HCT116 (cell line): ENCODE measurements at regions not wholly inside any gene's neighbourhood (a gene's known extent, or its start where the extent isn't known, plus 50 kb on each side); places are given as distances from the start of the nearest gene placed in this dataset.
A peak's percentile ranks its signal among the peaks of the same experiment; 100 is the strongest.

ENCODE experiments used
- ATAC-seq: fragments of 200-7000 bp; cut with Tn5 transposase; 2 replicates; pipeline ENCODE4 v1.9.1; 2020; ENCODE audit warnings: mild to moderate bottlenecking, moderate library complexity
- BruUV-seq: library from RNA; stranded (reverse); fragments of 400-500 nt; replicated peaks from 2 replicates; lab custom pipeline; 2021; lab: Mats Ljungman, UMichigan
- CTCF ChIA-PET: fragments of 300-600 bp; sonication (Branson Sonifier 250); formaldehyde crosslinking; loops from one replicate; lab custom pipeline; 2021; ENCODE audit warnings: antibody characterized with exemption; lab: Charles Lee
- POLR2A ChIA-PET: fragments of 300-600, 350-600 bp; sonication (Branson Sonifier 250); formaldehyde crosslinking; loops from one replicate; lab custom pipeline; 2021; ENCODE audit warnings: antibody characterized with exemption; lab: Charles Lee
- RAD21 ChIA-PET, 2 experiments: fragments of 300-600 bp; sonication (Branson Sonifier 250); formaldehyde crosslinking; loops; one replicate each; lab custom pipeline; 2023; ENCODE audit warnings: low total read pairs in 2 of 2; ENCODE audit not compliant: uncharacterized antibody in 2 of 2, unreplicated experiment in 2 of 2, low non-redundant PET in 1 of 2; lab: Charles Lee
- DNase-seq: peaks from one replicate; pipeline ENCODE4 v3.0.0-alpha.2; 2010; ENCODE audit warnings: low read depth, low spot score
- H2AFZ ChIP-seq: fragments of 200-600 bp; shearing (Covaris generic), sonication (generic); 2 replicates; pipeline ENCODE4 v1.6.1; 2017; ENCODE audit warnings: low read depth, mixed run types, mixed read lengths, antibody characterized with exemption, low read length; ENCODE audit not compliant: poor library complexity, severe bottlenecking
- H3K27ac ChIP-seq: 2 replicates; pipeline ENCODE4 v1.5.1; 2012; ENCODE audit warnings: low read depth, low read length
- H3K27me3 ChIP-seq: fragments of 200-600 bp; sonication (generic); 2 replicates; pipeline ENCODE4 v1.6.1; 2016; ENCODE audit warnings: mixed run types, low read length, mixed read lengths; ENCODE audit not compliant: insufficient read depth
- H3K36me3 ChIP-seq, 2 experiments: fragments of 200-500 bp in 1 of 2; fragments of 200-600 bp in 1 of 2; sonication (Bioruptor generic) in 1 of 2; sonication (generic) in 1 of 2; 2 replicates each; pipeline versions ENCODE4 v1.5.1 to v1.6.1; 2014 to 2016; ENCODE audit warnings: low read length in 2 of 2, inconsistent platforms in 1 of 2, mixed read lengths in 1 of 2, mixed run types in 1 of 2; ENCODE audit not compliant: insufficient read depth in 2 of 2, control insufficient read depth in 1 of 2
- H3K4me1 ChIP-seq, 2 experiments: fragments of 200-600 bp in 1 of 2; sonication (generic) in 1 of 2; 2 replicates each; pipeline versions ENCODE4 v1.5.1 to v1.6.1; 2012 to 2017; ENCODE audit warnings: low read length in 2 of 2, inconsistent platforms in 1 of 2, mild to moderate bottlenecking in 1 of 2, mixed read lengths in 1 of 2, mixed run types in 1 of 2, moderate library complexity in 1 of 2; ENCODE audit not compliant: insufficient read depth in 2 of 2, control insufficient read depth in 1 of 2
- H3K4me2 ChIP-seq: fragments of 200-600 bp; sonication (generic); 2 replicates; pipeline ENCODE4 v1.6.1; 2017; ENCODE audit warnings: mixed run types, low read length, mixed read lengths
- H3K4me3 ChIP-seq, 2 experiments: fragments of 200-600 bp in 1 of 2; sonication (generic) in 1 of 2; replicated peaks in 1 of 2; 2 replicates each; pipeline ENCODE4 v1.5.1; 2011 to 2016; ENCODE audit warnings: low read length in 2 of 2, control low read depth in 1 of 2, low read depth in 1 of 2, mild to moderate bottlenecking in 1 of 2, mixed read lengths in 1 of 2, mixed run types in 1 of 2
- H3K79me2 ChIP-seq: fragments of 200-600 bp; sonication (generic); 2 replicates; pipeline ENCODE4 v1.6.1; 2017; ENCODE audit warnings: mild to moderate bottlenecking, mixed run types, low read length, moderate library complexity, mixed read lengths; ENCODE audit not compliant: insufficient read depth
- H3K9ac ChIP-seq: fragments of 200-600 bp; sonication (generic); 2 replicates; pipeline ENCODE4 v1.6.1; 2016; ENCODE audit warnings: low read length, mixed read lengths
- H3K9me2 ChIP-seq: fragments of 200-600 bp; sonication (generic), shearing (Covaris generic); 2 replicates; pipeline ENCODE4 v1.6.1; 2017; ENCODE audit warnings: mixed run types, mild to moderate bottlenecking, moderate library complexity; ENCODE audit not compliant: insufficient read depth
- H3K9me3 ChIP-seq, 2 experiments: fragments of 200-500 bp in 1 of 2; fragments of 200-600 bp in 1 of 2; sonication (Bioruptor generic) in 1 of 2; sonication (generic) in 1 of 2; 2 replicates each; pipeline ENCODE4 v1.6.1; 2014 to 2017; ENCODE audit warnings: low read length in 2 of 2, mixed read lengths in 2 of 2, inconsistent platforms in 1 of 2, low read depth in 1 of 2, mild to moderate bottlenecking in 1 of 2, mixed run types in 1 of 2, moderate library complexity in 1 of 2; ENCODE audit not compliant: control insufficient read depth in 1 of 2, insufficient read depth in 1 of 2
- H4K20me1 ChIP-seq: fragments of 200-600 bp; sonication (generic), shearing (Covaris generic); 2 replicates; pipeline ENCODE4 v1.6.1; 2017; ENCODE audit warnings: mixed run types, mild to moderate bottlenecking, moderate library complexity; ENCODE audit not compliant: insufficient read depth
- CBX3 ChIP-seq: IDR thresholded peaks from 2 replicates; pipeline ENCODE4 v1.6.1; 2012; ENCODE audit warnings: low read depth
- EGR1 ChIP-seq: IDR thresholded peaks from 2 replicates; pipeline ENCODE4 v1.6.1; 2012; ENCODE audit warnings: low read depth
- EZH2phosphoT487 ChIP-seq: fragments of 200-600 bp; IDR thresholded peaks from 2 replicates; pipeline ENCODE4 v1.6.1; 2018; ENCODE audit warnings: antibody characterized with exemption, borderline replicate concordance
- FOSL1 ChIP-seq: IDR thresholded peaks from 2 replicates; pipeline ENCODE4 v1.6.1; 2012; ENCODE audit warnings: low read depth
- POLR2A ChIP-seq: IDR thresholded peaks from 2 replicates; pipeline ENCODE4 v1.7.0; 2011; ENCODE audit warnings: borderline replicate concordance; ENCODE audit not compliant: insufficient read depth, insufficient read length; ENCODE audit errors: extremely low read depth
- POLR2AphosphoS5 ChIP-seq: IDR thresholded peaks from 2 replicates; pipeline ENCODE4 v1.6.1; 2011; ENCODE audit warnings: mild to moderate bottlenecking, low read depth, low read length, moderate library complexity
- SP1 ChIP-seq: IDR thresholded peaks from 2 replicates; pipeline ENCODE4 v1.6.1; 2012; ENCODE audit warnings: low read depth
- SRF ChIP-seq: IDR thresholded peaks from 2 replicates; pipeline ENCODE4 v1.6.1; 2012; ENCODE audit warnings: low read depth
- TCF7L2 ChIP-seq: IDR thresholded peaks from 2 replicates; pipeline ENCODE4 v1.7.0; 2011; ENCODE audit warnings: borderline replicate concordance, inconsistent platforms; ENCODE audit not compliant: insufficient read depth, insufficient read length; ENCODE audit errors: extremely low read depth
- ZFX ChIP-seq: fragments of 450-650 bp; IDR thresholded peaks from 2 replicates; pipeline ENCODE4 v1.6.1; 2017
- ZNF274 ChIP-seq: fragments of 200-500 bp; sonication (Bioruptor generic); IDR thresholded peaks from 2 replicates; pipeline ENCODE4 v1.6.1; 2014; ENCODE audit warnings: mild to moderate bottlenecking, low read depth, low read length, inconsistent platforms
- intact Hi-C: fragments of 100-400 bp; cut with micrococcal nuclease; formaldehyde crosslinking; loops from 2 replicates; pipeline ENCODE4 v1.10.0; 2022
- TF ChIP-seq, protein P1 (sequence below): IDR thresholded peaks from 2 replicates; pipeline ENCODE4 v1.6.1; 2012; ENCODE audit warnings: low read depth
- TF ChIP-seq, protein P2 (sequence below): IDR thresholded peaks from 2 replicates; pipeline ENCODE4 v1.6.1; 2012

DNA sequence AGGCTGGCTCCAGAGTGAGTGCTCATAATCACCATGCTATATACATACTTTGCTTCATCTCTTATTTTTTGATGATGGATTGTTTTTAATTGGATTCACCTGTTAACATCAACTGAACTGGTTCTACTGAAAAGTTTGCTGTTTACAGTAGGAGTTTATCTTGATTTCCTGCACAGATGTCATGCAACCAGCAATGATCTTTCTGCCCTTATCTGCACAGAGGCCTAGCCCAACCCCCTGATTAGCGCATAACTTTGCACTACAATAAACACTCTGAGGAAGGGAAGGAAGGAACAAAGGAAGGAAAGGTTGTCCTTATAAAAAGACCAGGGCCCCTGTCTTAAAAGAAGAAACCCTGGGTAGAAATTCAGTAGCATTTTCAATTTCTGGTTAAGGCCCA is 152.9 kb downstream of the RGS9 start:
- no peak for TF ChIP-seq ZNF274
- no peak for TF ChIP-seq POLR2AphosphoS5
- no peak for TF ChIP-seq ZFX
- TF ChIP-seq EZH2phosphoT487, result no peak
- no peak for TF ChIP-seq TCF7L2
- ChIA-PET CTCF (no interaction called here), RAD21 (no interaction called here), POLR2A (no interaction called here)
- Histone ChIP-seq H3K27ac (no peak overlapping the region), H3K9me3 (no peaks in the 10 kb centered on the region), H3K79me2 (no peaks in the 10 kb centered on the region), H3K4me2 (no peak overlapping the region), H3K9ac (no peak overlapping the region), H3K36me3 (no peaks in the 10 kb centered on the region), H3K27me3 (no peaks in the 10 kb centered on the region), H2AFZ (no peak overlapping the region), H3K4me3 (no peak overlapping the region), H4K20me1 (no peaks in the 10 kb centered on the region), H3K4me1 (peaks cover 4 to 15% of the 10 kb centered on the region in 2 experiments; a peak in 3 of 4 replicates), H3K9me2 (no peaks in the 10 kb centered on the region)
- intact Hi-C loops, result loop anchor here (10.0 kb wide), 1 partner anchor 1385 kb away; no protein-coding TSS in a partner anchor
- DNase-seq, result no peak
- no peak for ATAC-seq
- BruUV-seq, result no TSS peak

DNA sequence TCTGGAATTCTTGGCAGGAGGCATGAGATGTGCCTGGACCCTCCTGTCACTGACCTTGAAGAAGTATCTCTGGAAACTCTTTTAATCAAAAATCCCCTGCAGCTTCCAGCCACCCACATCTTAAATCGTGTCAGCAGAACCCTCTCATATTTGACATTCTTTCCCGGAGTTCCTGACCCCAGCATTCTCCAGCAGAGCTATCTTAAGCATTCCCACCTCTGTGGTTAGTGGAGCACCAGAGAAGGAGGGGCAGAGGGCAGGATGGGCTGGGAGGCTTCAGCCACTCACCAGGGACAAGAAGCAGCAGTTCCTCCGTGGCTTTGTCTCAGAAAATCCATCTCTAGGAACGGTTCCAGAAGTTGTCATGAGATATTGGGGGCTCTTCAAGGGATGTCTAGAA is 149.9 kb downstream of the RGS9 start:
- H3K9me2 ChIP-seq, result no peaks in the 10 kb centered on the region
- H4K20me1 ChIP-seq, result no peaks in the 10 kb centered on the region
- no TSS peak for BruUV-seq
- ChIA-PET CTCF (interaction anchor here (0.9 kb wide), 1 partner anchor 8 kb away, joined by 3 read pairs; no protein-coding TSS in a partner anchor), RAD21 (no interaction called here), POLR2A (no interaction called here)
- no peaks in the 10 kb centered on the region for H3K27me3 ChIP-seq
- no peaks in the 10 kb centered on the region for H3K36me3 ChIP-seq
- H3K4me3 ChIP-seq, result no peak overlapping the region
- H3K27ac ChIP-seq, result no peak overlapping the region
- DNase-seq (no peak), ATAC-seq (peak; percentile 71; the same call in 1 of the 2 replicates)
- no peak overlapping the region for H3K9ac ChIP-seq
- H3K4me1 ChIP-seq, result 0 out of 4 replicates have a peak, but pooled peaks cover 0 to 7% of the 10 kb centered on the region in 2 experiments
- no peaks in the 10 kb centered on the region for H3K79me2 ChIP-seq
- no peaks in the 10 kb centered on the region for H3K9me3 ChIP-seq
- TF ChIP-seq FOSL1 (no peak), ZNF274 (no peak), EZH2phosphoT487 (no peak), CBX3 (no peak), POLR2AphosphoS5 (no peak), SP1 (no peak), EGR1 (no peak), POLR2A (no peak), ZFX (no peak), SRF (no peak)
- TF ChIP-seq, protein P1, sequence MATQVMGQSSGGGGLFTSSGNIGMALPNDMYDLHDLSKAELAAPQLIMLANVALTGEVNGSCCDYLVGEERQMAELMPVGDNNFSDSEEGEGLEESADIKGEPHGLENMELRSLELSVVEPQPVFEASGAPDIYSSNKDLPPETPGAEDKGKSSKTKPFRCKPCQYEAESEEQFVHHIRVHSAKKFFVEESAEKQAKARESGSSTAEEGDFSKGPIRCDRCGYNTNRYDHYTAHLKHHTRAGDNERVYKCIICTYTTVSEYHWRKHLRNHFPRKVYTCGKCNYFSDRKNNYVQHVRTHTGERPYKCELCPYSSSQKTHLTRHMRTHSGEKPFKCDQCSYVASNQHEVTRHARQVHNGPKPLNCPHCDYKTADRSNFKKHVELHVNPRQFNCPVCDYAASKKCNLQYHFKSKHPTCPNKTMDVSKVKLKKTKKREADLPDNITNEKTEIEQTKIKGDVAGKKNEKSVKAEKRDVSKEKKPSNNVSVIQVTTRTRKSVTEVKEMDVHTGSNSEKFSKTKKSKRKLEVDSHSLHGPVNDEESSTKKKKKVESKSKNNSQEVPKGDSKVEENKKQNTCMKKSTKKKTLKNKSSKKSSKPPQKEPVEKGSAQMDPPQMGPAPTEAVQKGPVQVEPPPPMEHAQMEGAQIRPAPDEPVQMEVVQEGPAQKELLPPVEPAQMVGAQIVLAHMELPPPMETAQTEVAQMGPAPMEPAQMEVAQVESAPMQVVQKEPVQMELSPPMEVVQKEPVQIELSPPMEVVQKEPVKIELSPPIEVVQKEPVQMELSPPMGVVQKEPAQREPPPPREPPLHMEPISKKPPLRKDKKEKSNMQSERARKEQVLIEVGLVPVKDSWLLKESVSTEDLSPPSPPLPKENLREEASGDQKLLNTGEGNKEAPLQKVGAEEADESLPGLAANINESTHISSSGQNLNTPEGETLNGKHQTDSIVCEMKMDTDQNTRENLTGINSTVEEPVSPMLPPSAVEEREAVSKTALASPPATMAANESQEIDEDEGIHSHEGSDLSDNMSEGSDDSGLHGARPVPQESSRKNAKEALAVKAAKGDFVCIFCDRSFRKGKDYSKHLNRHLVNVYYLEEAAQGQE, result no peak
- TF ChIP-seq, protein P2, sequence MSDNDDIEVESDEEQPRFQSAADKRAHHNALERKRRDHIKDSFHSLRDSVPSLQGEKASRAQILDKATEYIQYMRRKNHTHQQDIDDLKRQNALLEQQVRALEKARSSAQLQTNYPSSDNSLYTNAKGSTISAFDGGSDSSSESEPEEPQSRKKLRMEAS, result no peak
- no peak overlapping the region for H2AFZ ChIP-seq
- intact Hi-C loops, result no loop called here
- H3K4me2 ChIP-seq, result peak overlapping the region; percentile 11; the same call in 1 of the 2 replicates
